K562 (cell line): ENCODE measurements at regions not wholly inside any gene's neighbourhood (a gene's known extent, or its start where the extent isn't known, plus 50 kb on each side); places are given as distances from the start of the nearest gene placed in this dataset.

Source experiments
- ATAC-seq: fragments of 200-7000 bp; cut with Tn5 transposase; 3 replicates; pipeline ENCODE4 v1.9.1; 2020; ENCODE audit warnings: moderate library complexity
- BruUV-seq: library from RNA; stranded (reverse); fragments of 400-500 nt; replicated peaks from 2 replicates; lab custom pipeline; 2021; lab: Mats Ljungman, UMichigan
- CTCF ChIA-PET: fragments of 300-600 bp; formaldehyde crosslinking; extraction: SDS; loops from one replicate; lab custom pipeline; 2021; ENCODE audit warnings: low intra/inter-chr PET ratio; lab: Yijun Ruan, JAX
- POLR2A ChIA-PET: fragments of 300-600, 350-650 bp; sonication (Branson Sonifier 250); formaldehyde crosslinking; extraction: SDS; loops from one replicate; lab custom pipeline; 2021; ENCODE audit warnings: antibody characterized with exemption, inconsistent platforms; lab: Yijun Ruan, JAX
- DNase-seq, 4 experiments: peaks; one replicate each; pipeline versions ENCODE4 v3.0.0 to v3.0.0-alpha.2; 2011 to 2018; ENCODE audit warnings: low spot score in 3 of 4, mixed read lengths in 3 of 4; ENCODE audit errors: extremely low read depth in 1 of 4
- FAIRE-seq: peaks from 2 replicates; lab custom pipeline; 2011; peaks lifted over from hg19 to GRCh38; lab: Jason Lieb, UNC
- H2AFZ ChIP-seq: 2 replicates; pipeline ENCODE4 v1.6.0; 2011; ENCODE audit warnings: low read depth, low read length, control low read depth, inconsistent platforms
- H3K27ac ChIP-seq: fragments of 200-600 bp; 3 replicates; pipeline ENCODE4 v1.8.0; 2011; ENCODE audit warnings: low read depth, mild to moderate bottlenecking, control low read depth, inconsistent platforms, low read length, moderate library complexity, mixed read lengths; ENCODE audit errors: extremely low read depth
- H3K27me3 ChIP-seq, 2 experiments: fragments of 300-600 bp in 1 of 2; 2 replicates in 1 of 2; 3 replicates in 1 of 2; pipeline versions ENCODE4 v1.6.0 to v1.8.0; 2011; ENCODE audit warnings: inconsistent platforms in 2 of 2, low read length in 2 of 2, mild to moderate bottlenecking in 1 of 2, mixed read lengths in 1 of 2, moderate library complexity in 1 of 2; ENCODE audit not compliant: control insufficient read depth in 2 of 2, insufficient read depth in 2 of 2
- H3K36me3 ChIP-seq: fragments of 300-600 bp; 3 replicates; pipeline ENCODE4 v1.8.0; 2011; ENCODE audit warnings: mild to moderate bottlenecking, low read length, inconsistent platforms; ENCODE audit not compliant: control insufficient read depth, insufficient read depth
- H3K4me1 ChIP-seq, 2 experiments: fragments of 200-600 bp in 1 of 2; replicated peaks in 1 of 2; 2 replicates in 1 of 2; 3 replicates in 1 of 2; pipeline versions ENCODE4 v1.5.1 to v1.8.0; 2011; ENCODE audit warnings: inconsistent platforms in 2 of 2, low read length in 2 of 2, mild to moderate bottlenecking in 1 of 2, mixed read lengths in 1 of 2, moderate library complexity in 1 of 2; ENCODE audit not compliant: control insufficient read depth in 2 of 2, insufficient read depth in 2 of 2
- H3K4me2 ChIP-seq: 2 replicates; pipeline ENCODE4 v1.6.1; 2011; ENCODE audit warnings: low read length, control low read depth, inconsistent platforms, mixed read lengths; ENCODE audit not compliant: insufficient read depth
- H3K4me3 ChIP-seq: fragments of 200-600 bp; sonication (generic), shearing (Covaris generic); 2 replicates; pipeline ENCODE4 v1.5.1; 2016; ENCODE audit warnings: control low read depth, inconsistent platforms
- H3K79me2 ChIP-seq: fragments of 200-600 bp; 3 replicates; pipeline ENCODE4 v1.8.0; 2011; ENCODE audit warnings: low read length, inconsistent platforms; ENCODE audit not compliant: control insufficient read depth, insufficient read depth
- H3K9ac ChIP-seq, 2 experiments: 2 replicates each; pipeline versions ENCODE4 v1.6.0 to v1.6.1; 2011; ENCODE audit warnings: low read depth in 2 of 2, low read length in 2 of 2, control low read depth in 1 of 2, inconsistent platforms in 1 of 2, mild to moderate bottlenecking in 1 of 2, mixed read lengths in 1 of 2; ENCODE audit not compliant: insufficient read depth in 1 of 2
- H3K9me1 ChIP-seq: one replicate; pipeline ENCODE4 v1.6.0; 2011; ENCODE audit warnings: inconsistent platforms, mild to moderate bottlenecking, low read length, moderate library complexity; ENCODE audit not compliant: control insufficient read depth, insufficient read depth
- H3K9me3 ChIP-seq: replicated peaks from 2 replicates; pipeline ENCODE4 v1.5.1; 2011; ENCODE audit warnings: low read depth, low read length, inconsistent platforms; ENCODE audit not compliant: control insufficient read depth, insufficient read depth
- H4K20me1 ChIP-seq: replicated peaks from 2 replicates; pipeline ENCODE4 v1.6.1; 2011; ENCODE audit warnings: low read length, inconsistent platforms, mixed read lengths; ENCODE audit not compliant: control insufficient read depth, insufficient read depth
- CBFB ChIP-seq: sonication (generic); formaldehyde crosslinking; IDR thresholded peaks from 2 replicates; pipeline ENCODE4 v1.4.0; 2020; ENCODE audit warnings: mild to moderate bottlenecking, missing genetic modification reagents
- DDX20 ChIP-seq: fragments of 450-650 bp; IDR thresholded peaks from 2 replicates; pipeline ENCODE4 v1.6.1; 2016; ENCODE audit warnings: missing genetic modification characterization, low read depth, mild to moderate bottlenecking, missing compliant biosample characterization, moderate library complexity
- ESRRA ChIP-seq: fragments of 450-650 bp; IDR thresholded peaks from 2 replicates; pipeline ENCODE4 v1.6.1; 2014; ENCODE audit warnings: low read depth, mild to moderate bottlenecking, moderate library complexity, borderline replicate concordance
- SNRNP70 ChIP-seq: fragments of 200-400 bp; formaldehyde crosslinking; optimal IDR thresholded peaks from 2 replicates; pipeline ENCODE3; 2017; ENCODE audit warnings: low read depth, low read length
- WGBS: fragments of 100-300 bp; shearing (Covaris generic); methylation state at CpG from one replicate; pipeline ENCODE4 v1.1.6; 2016; ENCODE audit warnings: low coverage, mixed read lengths; ENCODE audit not compliant: insufficient coverage; ENCODE audit errors: missing lambda C conversion rate; 5-methylcytosine and 5-hydroxymethylcytosine counted together
- in situ Hi-C: fragments of 300-500 bp; cut with MboI; formaldehyde crosslinking; loops from 4 replicates; pipeline ENCODE4 v1.15.0; 2018; ENCODE audit warnings: inconsistent platforms, mixed read lengths
- intact Hi-C: fragments of 100-400 bp; cut with micrococcal nuclease; formaldehyde crosslinking; loops from 2 replicates; pipeline ENCODE4 v1.14.2; 2022
- TF ChIP-seq, protein P1 (sequence below): fragments of 450-650 bp; IDR thresholded peaks from 2 replicates; pipeline ENCODE4 v1.6.1; 2017; ENCODE audit warnings: antibody characterized with exemption
- TF ChIP-seq, protein P2 (sequence below): IDR thresholded peaks from 2 replicates; pipeline ENCODE4 v1.6.1; 2012; ENCODE audit warnings: low read depth, low read length, improper control_type of control experiment, borderline replicate concordance

DNA sequence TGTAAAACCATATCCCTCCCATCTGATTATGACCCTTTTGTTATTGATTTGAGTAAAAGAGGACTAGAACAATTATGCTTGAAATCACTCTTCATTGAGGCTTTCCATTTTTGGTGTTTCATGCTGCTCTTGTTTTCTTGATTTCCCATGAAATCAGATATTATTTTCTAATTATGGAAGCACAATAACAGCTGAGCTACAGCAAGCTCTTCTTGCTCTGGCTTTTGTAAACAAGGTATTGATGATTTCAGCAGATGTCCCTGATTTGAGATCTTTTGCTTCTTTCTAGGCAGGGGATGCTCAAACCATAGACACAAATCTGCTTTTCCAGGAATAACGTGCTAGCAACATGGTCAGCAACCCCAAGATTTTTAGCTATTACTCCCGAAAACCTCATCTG, 607.8 kb downstream of the NCAM2 start:
- FAIRE-seq (no peak), ATAC-seq (no peak), DNase-seq (no peak)
- intact Hi-C loops (no loop called here), in situ Hi-C loops (no loop called here)
- no peaks in the 10 kb centered on the region for H3K4me1 ChIP-seq
- no peak overlapping the region for H3K9ac ChIP-seq
- H2AFZ ChIP-seq, result no peak overlapping the region
- H3K79me2 ChIP-seq, result no peaks in the 10 kb centered on the region
- ChIA-PET CTCF (no interaction called here), POLR2A (no interaction called here)
- no peak for TF ChIP-seq CBFB (CRISPR knock-in tag)
- TF ChIP-seq, protein P1, sequence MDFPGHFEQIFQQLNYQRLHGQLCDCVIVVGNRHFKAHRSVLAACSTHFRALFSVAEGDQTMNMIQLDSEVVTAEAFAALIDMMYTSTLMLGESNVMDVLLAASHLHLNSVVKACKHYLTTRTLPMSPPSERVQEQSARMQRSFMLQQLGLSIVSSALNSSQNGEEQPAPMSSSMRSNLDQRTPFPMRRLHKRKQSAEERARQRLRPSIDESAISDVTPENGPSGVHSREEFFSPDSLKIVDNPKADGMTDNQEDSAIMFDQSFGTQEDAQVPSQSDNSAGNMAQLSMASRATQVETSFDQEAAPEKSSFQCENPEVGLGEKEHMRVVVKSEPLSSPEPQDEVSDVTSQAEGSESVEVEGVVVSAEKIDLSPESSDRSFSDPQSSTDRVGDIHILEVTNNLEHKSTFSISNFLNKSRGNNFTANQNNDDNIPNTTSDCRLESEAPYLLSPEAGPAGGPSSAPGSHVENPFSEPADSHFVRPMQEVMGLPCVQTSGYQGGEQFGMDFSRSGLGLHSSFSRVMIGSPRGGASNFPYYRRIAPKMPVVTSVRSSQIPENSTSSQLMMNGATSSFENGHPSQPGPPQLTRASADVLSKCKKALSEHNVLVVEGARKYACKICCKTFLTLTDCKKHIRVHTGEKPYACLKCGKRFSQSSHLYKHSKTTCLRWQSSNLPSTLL, result no peak
- TF ChIP-seq SNRNP70, result no peak
- TF ChIP-seq, protein P2, sequence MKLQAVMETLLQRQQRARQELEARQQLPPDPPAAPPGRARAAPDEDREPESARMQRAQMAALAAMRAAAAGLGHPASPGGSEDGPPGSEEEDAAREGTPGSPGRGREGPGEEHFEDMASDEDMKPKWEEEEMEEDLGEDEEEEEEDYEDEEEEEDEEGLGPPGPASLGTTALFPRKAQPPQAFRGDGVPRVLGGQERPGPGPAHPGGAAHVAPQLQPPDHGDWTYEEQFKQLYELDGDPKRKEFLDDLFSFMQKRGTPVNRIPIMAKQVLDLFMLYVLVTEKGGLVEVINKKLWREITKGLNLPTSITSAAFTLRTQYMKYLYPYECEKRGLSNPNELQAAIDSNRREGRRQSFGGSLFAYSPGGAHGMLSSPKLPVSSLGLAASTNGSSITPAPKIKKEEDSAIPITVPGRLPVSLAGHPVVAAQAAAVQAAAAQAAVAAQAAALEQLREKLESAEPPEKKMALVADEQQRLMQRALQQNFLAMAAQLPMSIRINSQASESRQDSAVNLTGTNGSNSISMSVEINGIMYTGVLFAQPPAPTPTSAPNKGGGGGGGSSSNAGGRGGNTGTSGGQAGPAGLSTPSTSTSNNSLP, result no peak
- no peak for TF ChIP-seq DDX20
- TF ChIP-seq ESRRA, result no peak
- 0% methylated on average over 2 of the region's 2 CpGs for WGBS
- H3K36me3 ChIP-seq, result no peaks in the 10 kb centered on the region
- no peak overlapping the region for H3K4me2 ChIP-seq
- no peak overlapping the region for H3K27ac ChIP-seq
- no peaks in the 10 kb centered on the region for H3K27me3 ChIP-seq
- H3K9me1 ChIP-seq, result no peaks in the 10 kb centered on the region
- BruUV-seq, result no TSS peak
- H3K9me3 ChIP-seq, result no peaks in the 10 kb centered on the region
- no peak overlapping the region for H3K4me3 ChIP-seq
- no peaks in the 10 kb centered on the region for H4K20me1 ChIP-seq
